Sigmoid colon (tissue), 3 donors: ENCODE measurements at regions not wholly inside any gene's neighbourhood (a gene's known extent, or its start where the extent isn't known, plus 50 kb on each side); places are given as distances from the start of the nearest gene placed in this dataset.

Source experiments
- CTCF ChIP-seq, 4 experiments: fragments of 450-650 bp in 3 of 4; fragments of 200-600 bp in 1 of 4; IDR thresholded peaks; one replicate each; pipeline ENCODE4 v1.5.1; 2016 to 2019; ENCODE audit warnings: antibody characterized with exemption in 4 of 4, mild to moderate bottlenecking in 3 of 4, moderate library complexity in 2 of 4
- POLR2A ChIP-seq, 2 donors: fragments of 450-650 bp; IDR thresholded peaks; one replicate each; pipeline ENCODE4 v1.6.1; 2016; ENCODE audit warnings: antibody characterized with exemption in 2 of 2, mild to moderate bottlenecking in 2 of 2, moderate library complexity in 2 of 2

- no peak for TF ChIP-seq POLR2A (IDR thresholded peaks at IDR 0.05)
- no peak for TF ChIP-seq CTCF (IDR thresholded peaks at IDR 0.05)
Observed at GRCh38 chr6:916131-916530, 223.2 kb upstream of the EXOC2 start.
